ENCODE measurements at regions not wholly inside any gene's neighbourhood (a gene's known extent, or its start where the extent isn't known, plus 50 kb on each side); places are given as distances from the start of the nearest gene placed in this dataset.

- DNase-seq = no peak
Measured at GRCh38 chr18:73913505-73913904, 234.1 kb downstream of the FBXO15 start.

- DNase-seq = no peak
Measured at GRCh38 chr18:73908323-73908722, 239.3 kb downstream of the FBXO15 start.

GRCh38 chr18:73901566-73901965, 246.1 kb downstream of the FBXO15 start:
- DNase-seq = peak in 1 of 2 experiments; percentile 57

DNA sequence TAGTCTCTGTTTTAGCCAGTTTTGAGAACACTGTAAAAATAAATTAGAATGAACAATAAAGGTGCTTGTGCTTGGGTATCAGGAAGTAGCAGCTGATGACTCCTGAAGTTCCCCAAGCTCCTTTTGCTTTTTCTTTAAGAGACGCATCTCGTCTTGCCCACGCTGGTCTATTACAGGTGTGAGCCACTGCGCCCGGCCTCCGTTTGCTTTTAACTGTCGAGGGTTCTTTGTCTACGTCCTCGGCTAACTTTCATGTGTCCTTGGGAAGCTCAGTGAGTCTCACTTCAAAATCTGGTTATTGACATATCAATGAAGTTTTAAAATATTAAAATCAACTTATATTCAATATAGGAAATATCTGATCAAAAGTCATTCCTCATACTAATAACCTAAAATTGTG, 246.5 kb downstream of the FBXO15 start:
- DNase-seq = no peak

- no peak for DNase-seq
Measured at GRCh38 chr18:73900106-73900835, 247.4 kb downstream of the FBXO15 start.

GRCh38 chr18:73897517-73897916, 250.1 kb downstream of the FBXO15 start:
- no peak for DNase-seq

DNA sequence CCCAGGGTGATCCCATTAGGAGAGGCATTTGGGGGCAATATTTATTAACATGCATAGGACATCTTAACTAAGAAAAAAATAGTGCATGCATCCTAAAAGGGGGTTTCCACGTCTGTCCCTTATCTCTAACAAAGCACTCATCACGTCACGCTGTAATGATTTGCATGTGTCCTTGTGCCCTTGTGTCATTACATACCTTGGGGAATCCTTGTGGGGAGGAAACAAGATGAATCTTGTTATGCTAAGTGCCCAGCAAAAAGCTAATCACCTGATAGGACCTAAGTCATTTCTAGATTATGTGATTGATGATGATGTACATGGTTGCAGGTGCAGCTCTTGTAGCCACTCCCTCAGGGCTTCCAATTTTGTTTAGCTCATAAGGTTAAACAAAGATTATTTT, 250.9 kb downstream of the FBXO15 start:
- no peak for DNase-seq

- DNase-seq = peak; percentile 6 to 63
Measured at GRCh38 chr18:73895701-73896100, 251.9 kb downstream of the FBXO15 start.

DNA sequence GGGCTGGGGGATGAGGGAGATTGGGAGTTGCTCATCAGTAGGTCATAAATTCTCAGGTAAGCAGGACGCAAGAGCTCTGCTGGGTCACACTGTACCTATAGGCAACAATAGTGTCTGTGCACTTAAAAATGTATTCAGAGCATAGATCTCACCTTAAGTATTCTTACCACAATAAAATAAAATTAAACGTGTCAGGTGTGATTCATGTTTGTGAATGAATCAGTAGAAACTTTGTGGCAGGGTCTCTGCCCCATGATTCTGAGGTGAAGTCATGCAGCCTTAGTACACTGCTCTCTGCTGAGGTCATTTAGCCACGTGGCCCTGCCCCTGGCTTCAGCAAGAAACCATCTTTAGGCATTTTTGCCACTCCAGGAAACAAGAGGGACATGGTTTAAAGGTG, 253.8 kb downstream of the FBXO15 start:
- no peak for DNase-seq

- DNase-seq = no peak
Measured at GRCh38 chr18:73891572-73892421, 255.8 kb downstream of the FBXO15 start.

DNA sequence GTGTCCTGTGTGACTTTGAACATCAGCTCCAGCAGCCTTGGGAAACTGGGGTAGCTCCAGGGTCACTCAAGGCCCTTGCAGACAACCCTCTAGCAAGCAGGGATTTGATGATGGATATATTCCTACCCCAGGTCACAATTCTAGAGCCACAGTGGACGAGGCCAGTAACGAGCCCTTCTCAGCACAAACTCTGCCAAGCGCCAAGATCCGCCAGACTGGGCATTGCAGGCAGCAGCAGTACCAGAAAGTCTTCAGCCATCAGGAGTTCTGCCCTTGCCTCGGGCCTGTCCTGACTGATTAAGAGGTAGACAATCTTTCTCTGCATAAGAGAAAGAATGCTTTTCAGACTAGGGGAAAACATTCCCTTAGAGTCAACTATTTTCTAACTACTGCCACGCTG, 259.1 kb downstream of the FBXO15 start:
- no peak for DNase-seq

GRCh38 chr18:73887801-73888200, 259.8 kb downstream of the FBXO15 start:
- no peak for DNase-seq

DNA sequence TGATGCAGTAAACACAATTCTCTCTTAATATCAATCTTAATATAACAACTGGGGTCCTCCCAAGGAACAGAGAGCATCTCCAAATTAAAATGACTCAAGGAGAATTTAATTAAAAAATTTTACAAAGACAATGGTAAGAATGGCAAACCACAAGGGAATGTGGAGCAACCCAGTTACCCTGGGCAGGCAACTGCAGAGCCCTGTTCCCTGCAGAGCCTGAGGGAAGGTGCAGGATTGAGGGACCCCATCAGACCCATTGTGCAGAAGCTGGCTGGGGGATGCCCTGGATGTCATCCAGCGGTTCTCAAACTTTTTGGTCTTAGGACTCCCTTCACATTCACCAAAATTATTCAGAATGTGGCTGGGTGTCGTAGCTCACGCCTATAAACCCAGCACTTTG, 262.8 kb downstream of the FBXO15 start:
- no peak for DNase-seq

DNA sequence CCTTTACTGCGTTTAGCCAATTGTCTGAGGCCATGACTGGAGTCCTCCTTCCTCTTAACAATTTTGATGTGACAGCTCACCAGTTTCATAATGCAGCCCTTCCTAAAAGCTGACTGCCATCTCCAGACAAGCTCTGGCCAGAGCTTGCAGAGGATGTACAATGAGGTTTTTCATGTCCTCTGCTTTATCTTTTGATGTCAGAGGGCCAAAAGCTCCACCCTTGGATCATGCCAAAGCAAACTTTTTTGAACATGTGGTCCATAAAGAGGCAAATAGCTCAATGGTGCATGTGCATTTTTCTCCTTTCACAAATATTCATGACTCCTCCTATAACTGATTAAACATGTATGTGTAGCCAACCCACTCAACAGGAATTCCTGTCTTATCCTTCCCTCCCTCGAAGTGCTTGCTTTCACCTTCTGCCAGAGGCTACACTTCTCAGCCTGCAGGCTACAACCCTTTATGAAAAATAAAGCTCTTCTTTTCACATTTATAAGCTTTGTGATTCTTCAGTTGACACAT, 266.2 kb downstream of the FBXO15 start:
- DNase-seq = no peak

GRCh38 chr18:73880387-73880786, 267.2 kb downstream of the FBXO15 start:
- DNase-seq = no peak

DNA sequence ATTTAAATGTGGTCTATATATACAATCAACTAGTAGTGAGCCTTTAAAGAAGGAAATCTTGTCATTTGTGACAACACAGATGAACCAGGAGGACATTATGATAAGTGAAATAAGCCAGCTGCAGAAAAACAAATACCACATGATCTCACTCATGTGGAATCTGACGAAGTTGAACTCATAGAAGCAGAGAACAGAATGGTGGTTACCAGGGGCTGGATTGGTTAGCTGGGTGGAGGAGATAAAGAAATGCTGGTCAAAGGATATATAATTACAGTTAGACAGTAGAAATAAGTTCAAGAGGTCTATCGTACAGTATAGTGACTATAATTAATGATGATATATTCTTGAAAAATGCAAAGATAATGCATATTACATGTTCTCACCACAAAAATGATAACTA, 267.9 kb downstream of the FBXO15 start:
- no peak for DNase-seq

DNA sequence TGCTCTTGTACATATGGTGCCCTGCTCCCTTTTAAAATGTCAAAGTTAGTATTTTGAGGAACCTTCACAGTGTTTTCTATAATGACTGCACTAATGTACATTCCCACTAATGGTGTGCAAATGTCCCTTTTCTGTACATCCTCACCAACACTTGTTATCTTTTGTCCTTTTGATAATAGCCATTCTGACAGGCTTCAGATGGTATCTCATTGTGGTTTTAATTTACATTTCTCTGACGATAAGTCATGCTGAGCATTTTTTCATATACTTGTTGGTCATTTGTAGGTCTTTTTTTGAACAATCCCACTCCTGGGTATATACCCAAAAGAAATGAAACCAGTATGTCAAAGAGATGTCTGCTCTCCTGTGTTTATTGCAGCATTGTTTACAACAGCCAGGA, 268.3 kb downstream of the FBXO15 start:
- DNase-seq = no peak

DNA sequence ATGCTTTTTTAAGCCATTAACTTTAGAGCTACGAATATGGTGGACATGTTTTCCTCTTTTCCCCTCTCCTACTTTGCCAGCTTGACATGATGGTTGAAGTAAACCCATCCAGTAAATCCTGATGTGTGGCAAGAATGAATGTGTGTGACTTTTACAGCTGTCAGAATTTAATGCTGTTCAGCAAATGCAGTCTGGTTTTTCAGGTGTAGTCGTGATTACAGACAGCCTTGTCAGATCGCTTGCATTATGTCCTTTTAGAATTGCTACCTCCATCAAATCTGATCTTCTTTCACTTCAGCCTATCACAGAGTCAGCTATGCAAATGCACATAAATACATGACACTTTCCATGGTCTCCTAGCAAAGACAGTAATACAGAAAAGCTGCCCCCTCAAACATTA, 278.5 kb downstream of the FBXO15 start:
- DNase-seq = no peak

GRCh38 chr18:73861771-73862170, 285.9 kb downstream of the FBXO15 start:
- DNase-seq = no peak

DNA sequence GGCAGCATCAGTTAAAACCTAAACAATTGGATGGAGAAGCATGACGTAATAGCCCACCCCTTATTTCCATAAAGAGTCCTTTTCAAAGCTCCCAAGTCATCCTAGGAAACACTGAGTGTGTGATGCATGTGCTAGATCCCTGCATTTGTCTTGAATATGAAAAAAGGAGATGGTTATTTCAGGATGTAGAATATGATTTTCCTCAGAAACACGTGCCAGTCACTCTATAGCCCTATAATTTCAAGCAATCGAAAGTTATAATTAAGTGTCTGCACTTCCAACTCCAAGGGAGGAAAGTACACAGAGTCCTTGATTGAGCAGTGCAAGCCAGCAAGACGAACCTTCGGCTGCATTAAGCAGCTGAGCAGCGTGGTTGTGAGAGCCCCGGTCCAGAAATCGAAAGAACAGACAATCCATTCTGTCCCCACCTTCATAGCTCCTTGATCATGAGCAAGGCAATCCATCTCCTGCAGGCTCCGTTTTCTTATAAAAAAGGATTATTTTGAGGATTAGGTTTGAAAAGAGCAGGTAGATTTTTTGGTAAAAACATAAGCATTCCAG, 287.7 kb downstream of the FBXO15 start:
- no peak for DNase-seq

DNA sequence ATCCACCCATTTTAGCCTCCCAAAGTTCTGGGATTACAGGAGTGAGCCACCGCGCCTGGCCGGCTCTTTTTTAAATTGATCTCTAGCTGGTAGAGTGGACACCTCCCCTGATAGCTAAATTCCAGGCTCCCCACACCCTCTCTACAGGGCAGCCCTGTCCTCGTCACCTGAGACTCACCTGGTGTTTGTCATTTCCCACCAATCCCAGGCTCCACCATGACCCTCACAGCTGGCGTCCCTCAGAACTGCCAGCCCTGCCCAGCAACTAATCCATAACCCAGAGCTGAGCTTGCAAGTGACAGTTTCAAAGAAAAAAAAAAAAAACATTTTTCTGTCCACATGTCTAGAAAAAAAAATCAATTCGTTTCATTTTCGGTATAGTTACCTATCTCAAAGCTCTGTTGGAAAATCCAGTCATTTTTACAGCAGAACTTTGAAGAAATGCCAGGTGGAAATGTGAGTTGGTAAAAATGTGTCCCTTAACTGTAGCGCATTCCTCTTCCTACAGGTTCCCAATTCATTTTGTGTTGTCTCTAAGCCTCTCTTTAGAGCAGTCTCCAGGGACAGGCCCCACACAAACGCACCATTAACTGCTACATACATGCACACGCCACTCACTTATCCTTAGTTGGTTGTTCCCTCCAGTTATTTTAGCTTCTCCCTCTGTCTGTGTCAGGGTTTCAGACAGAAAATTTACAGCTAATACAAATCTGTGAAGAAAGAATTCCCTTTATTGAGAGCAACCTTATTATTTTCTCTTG, 294.7 kb downstream of the FBXO15 start:
- DNase-seq = no peak

GRCh38 chr18:73850782-73851181, 296.9 kb downstream of the FBXO15 start:
- DNase-seq = no peak

GRCh38 chr18:73848656-73849055, 299.0 kb downstream of the FBXO15 start:
- no peak for DNase-seq

All from NCI-H2081 (cell line).